ENCODE measurements at regions not wholly inside any gene's neighbourhood (a gene's known extent, or its start where the extent isn't known, plus 50 kb on each side); places are given as distances from the start of the nearest gene placed in this dataset.
"Not testable (repeated sequence)": the region's sequence is repeated elsewhere in the genome, so short reads cannot be mapped to it uniquely, and the experiment has no call there.

DNA sequence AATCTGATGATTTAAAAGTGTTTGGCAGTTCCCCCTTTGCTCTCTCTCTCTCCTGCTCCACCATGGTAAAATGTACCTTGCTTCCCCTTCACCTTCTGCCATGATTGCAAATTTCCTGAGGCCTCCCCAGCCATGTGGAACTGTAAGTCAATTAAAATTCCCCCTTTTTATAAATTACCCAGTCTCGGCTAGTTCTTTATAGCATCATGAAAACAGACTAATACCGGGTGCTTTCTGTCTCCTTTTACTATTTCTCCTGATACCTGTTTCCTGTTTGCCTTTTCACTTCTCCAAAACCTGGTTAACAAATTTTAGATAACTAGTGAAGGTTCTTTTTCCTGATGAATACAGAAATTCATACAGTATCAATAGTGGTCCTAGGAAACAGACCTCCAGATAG lies 1670.3 kb downstream of the MRPL39 start:
- no peaks in the 10 kb centered on the region for H3K4me1 ChIP-seq
- no peaks in the 10 kb centered on the region for H3K36me3 ChIP-seq
- DNase-seq (no peak), ATAC-seq (no peak)
- H3K9me3 ChIP-seq, result no peaks in the 10 kb centered on the region
- intact Hi-C loops (cut with DNase I), result no loop called here
- TF ChIP-seq, protein P1, sequence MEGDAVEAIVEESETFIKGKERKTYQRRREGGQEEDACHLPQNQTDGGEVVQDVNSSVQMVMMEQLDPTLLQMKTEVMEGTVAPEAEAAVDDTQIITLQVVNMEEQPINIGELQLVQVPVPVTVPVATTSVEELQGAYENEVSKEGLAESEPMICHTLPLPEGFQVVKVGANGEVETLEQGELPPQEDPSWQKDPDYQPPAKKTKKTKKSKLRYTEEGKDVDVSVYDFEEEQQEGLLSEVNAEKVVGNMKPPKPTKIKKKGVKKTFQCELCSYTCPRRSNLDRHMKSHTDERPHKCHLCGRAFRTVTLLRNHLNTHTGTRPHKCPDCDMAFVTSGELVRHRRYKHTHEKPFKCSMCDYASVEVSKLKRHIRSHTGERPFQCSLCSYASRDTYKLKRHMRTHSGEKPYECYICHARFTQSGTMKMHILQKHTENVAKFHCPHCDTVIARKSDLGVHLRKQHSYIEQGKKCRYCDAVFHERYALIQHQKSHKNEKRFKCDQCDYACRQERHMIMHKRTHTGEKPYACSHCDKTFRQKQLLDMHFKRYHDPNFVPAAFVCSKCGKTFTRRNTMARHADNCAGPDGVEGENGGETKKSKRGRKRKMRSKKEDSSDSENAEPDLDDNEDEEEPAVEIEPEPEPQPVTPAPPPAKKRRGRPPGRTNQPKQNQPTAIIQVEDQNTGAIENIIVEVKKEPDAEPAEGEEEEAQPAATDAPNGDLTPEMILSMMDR (IDR thresholded peaks at IDR 0.05), result no peak
- H3K27me3 ChIP-seq (ENCODE audit: low read depth), result no peaks in the 10 kb centered on the region
- no peak overlapping the region for H3K4me3 ChIP-seq
- H3K27ac ChIP-seq, result no peak overlapping the region

DNA sequence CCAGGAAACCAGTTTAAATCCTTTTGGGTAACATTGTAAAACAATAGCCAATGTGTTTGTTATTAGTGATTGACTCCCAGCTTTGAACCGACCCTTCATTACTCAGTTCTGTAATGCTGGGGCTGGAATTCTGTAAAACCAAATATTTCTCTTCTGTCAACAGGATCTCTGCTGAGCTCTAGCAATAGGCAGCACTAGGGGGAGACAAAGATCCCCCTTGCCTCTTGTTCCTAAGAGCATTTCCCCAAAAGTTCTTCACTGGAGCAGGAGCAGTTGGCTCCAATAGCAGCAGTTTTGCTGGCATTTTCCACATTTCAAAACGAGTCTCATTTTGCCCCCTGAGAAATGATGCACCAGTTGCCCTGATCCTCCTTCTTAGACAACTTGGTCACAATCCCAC lies 1671.1 kb downstream of the MRPL39 start:
- Histone ChIP-seq H3K27me3 (ENCODE audit: low read depth) (no peaks in the 10 kb centered on the region), H3K4me3 (no peak overlapping the region), H3K9me3 (no peaks in the 10 kb centered on the region), H3K27ac (no peak overlapping the region), H3K36me3 (no peaks in the 10 kb centered on the region), H3K4me1 (no peaks in the 10 kb centered on the region)
- intact Hi-C loops (cut with DNase I), result no loop called here
- DNase-seq, result no peak
- no peak for ATAC-seq
- TF ChIP-seq, protein P1 (IDR thresholded peaks at IDR 0.05), result no peak

DNA sequence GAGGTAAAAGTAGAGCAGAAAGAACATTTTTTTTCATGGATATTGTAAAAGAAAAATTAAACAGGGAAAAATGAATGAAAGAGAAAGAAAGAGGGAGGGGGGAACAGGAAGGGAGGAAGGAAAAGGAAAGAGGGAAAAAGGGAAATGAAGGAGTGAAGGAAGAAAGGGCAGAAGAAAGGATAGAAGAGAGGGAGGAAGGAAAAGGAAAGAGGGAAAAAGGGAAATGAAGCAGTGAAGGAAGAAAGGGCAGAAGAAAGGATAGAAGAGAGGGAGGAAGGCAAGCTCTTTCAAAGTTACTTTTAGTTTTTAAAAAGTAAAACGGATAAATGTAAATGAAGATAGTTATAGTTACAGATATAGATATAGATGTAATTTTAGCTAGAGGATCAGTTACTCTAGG lies 1676.7 kb downstream of the MRPL39 start:
- Histone ChIP-seq H3K4me3 (no peak overlapping the region), H3K36me3 (no peaks in the 10 kb centered on the region), H3K4me1 (no peaks in the 10 kb centered on the region), H3K27ac (no peak overlapping the region), H3K27me3 (ENCODE audit: low read depth) (no peaks in the 10 kb centered on the region), H3K9me3 (no peaks in the 10 kb centered on the region)
- DNase-seq (no peak), ATAC-seq (no peak)
- TF ChIP-seq, protein P1 (IDR thresholded peaks at IDR 0.05), result no peak
- intact Hi-C loops (cut with DNase I), result no loop called here

DNA sequence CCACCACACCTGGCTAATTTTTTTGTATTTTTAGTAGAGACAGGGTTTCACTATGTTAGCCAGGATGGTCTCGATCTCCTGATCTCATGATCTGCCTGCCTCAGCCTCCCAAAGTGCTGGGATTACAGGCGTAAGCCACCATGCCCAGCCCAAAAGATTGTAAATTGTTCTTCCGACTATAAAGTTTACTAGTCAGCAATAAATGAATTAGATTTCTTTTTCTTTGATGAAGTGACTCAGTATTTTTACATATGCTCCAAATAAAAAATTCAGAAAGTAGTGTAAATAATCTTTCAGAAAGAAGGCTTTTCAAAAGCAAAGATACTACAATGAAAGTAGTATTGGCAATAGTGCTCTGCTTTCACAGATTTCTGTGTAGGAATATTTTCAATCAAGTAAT lies 1680.9 kb downstream of the MRPL39 start:
- H3K9me3 ChIP-seq; ATAC-seq; H3K4me1 ChIP-seq; intact Hi-C loops (cut with DNase I); DNase-seq; H3K27ac ChIP-seq; H3K27me3 ChIP-seq (ENCODE audit: low read depth); H3K36me3 ChIP-seq; H3K4me3 ChIP-seq: not testable (repeated sequence)

DNA sequence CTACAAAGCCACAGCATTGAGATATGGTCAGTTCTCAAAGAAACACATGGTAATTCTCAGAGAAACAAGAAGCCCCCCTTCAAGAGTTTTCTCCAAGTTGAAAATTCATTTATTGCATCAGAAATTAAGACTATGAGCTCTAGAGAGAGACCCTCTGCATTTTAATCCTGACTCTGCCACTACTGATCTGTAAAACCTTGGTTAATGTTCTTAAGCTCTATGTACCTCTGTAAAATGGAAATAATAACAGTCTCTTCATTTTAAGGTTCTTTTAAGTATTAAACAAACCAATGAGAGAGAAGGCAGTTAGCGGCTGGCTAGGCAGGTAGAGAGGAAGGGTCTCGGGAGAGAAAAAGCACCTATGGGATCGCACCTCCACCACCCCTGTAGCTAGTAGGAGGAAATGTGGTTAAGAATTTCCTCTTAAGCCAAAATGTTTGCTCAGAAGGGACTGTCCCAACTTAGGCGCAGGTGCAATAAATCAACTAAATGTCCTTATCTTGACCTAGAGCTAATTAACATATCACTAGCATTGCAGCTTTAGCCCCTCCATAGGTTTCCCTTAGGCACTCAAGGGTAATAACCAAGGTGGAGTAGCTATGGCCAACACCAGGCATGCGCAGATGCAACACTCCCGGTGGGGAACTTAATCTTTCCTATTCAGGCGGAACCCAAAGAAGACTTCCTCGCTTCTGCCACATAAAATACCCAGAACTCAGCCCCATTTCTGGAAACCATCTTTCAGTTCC lies 1685.4 kb downstream of the MRPL39 start:
- intact Hi-C loops (cut with DNase I), result no loop called here
- TF ChIP-seq, protein P1 (IDR thresholded peaks at IDR 0.05), result no peak

DNA sequence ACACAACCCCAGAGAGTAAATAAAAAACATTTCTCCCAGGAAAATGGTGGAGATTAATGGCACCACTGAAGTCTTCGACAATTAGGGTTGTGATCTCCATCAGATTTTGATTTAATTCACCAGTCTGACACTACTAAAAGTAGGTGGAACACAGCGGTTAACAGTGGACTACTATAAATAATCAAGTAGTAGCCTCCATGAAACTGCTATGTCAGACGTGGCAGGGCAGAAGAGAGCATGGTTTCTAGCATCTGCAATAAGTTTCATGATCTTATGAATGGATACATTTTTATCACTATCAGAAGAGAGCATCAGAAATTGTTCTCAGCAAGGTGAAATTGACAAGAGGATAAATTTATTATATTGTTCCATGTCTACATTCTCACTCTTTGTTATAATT lies 1706.6 kb downstream of the MRPL39 start:
- no peak overlapping the region for H3K27ac ChIP-seq
- no peaks in the 10 kb centered on the region for H3K36me3 ChIP-seq
- TF ChIP-seq, protein P1 (IDR thresholded peaks at IDR 0.05), result no peak
- DNase-seq (no peak), ATAC-seq (no peak)
- intact Hi-C loops (cut with DNase I), result no loop called here
- H3K9me3 ChIP-seq, result no peaks in the 10 kb centered on the region
- H3K4me1 ChIP-seq, result no peaks in the 10 kb centered on the region
- no peaks in the 10 kb centered on the region for H3K27me3 ChIP-seq (ENCODE audit: low read depth)
- no peak overlapping the region for H3K4me3 ChIP-seq

More for the DNA sequence above, 1685.4 kb downstream of the MRPL39 start:
- ATAC-seq (no peak), DNase-seq (no peak)
- Histone ChIP-seq H3K27ac (no peak overlapping the region), H3K9me3 (no peaks in the 10 kb centered on the region), H3K4me1 (no peaks in the 10 kb centered on the region), H3K36me3 (no peaks in the 10 kb centered on the region), H3K27me3 (ENCODE audit: low read depth) (no peaks in the 10 kb centered on the region), H3K4me3 (no peak overlapping the region)
